IPS-NIHi7 (cell line): ENCODE measurements at regions not wholly inside any gene's neighbourhood (a gene's known extent, or its start where the extent isn't known, plus 50 kb on each side); places are given as distances from the start of the nearest gene placed in this dataset.
A peak's percentile ranks its signal among the peaks of the same experiment; 100 is the strongest.

ENCODE experiments used
- DNase-seq: peaks from one replicate; pipeline ENCODE4 v3.0.0; 2012; ENCODE audit warnings: mixed read lengths; ENCODE audit errors: extremely low spot score

DNA sequence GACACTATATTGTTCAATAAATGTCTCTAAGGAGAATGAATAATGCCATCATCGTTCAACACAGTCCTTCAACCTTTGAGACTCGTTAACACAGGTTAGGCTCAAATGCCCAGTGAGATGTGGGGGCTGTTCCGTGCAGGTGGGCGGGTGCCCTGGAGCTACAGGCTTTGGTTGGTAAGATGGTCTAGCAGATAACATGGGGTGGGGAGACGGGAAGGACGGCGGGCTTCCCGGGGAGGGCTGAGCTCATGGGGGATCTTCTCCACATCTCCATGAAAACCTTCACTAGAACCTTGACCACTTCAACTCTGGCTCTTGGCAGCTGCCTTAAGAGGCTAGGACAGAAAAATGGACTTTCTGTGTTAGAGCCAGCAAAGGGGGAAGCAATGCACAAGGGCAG lies 134.1 kb upstream of the TCERG1L start:
- DNase-seq, result no peak

GRCh38 chr10:131446171-131446570 lies 134.7 kb upstream of the TCERG1L start:
- DNase-seq, result no peak

GRCh38 chr10:131448171-131448570 lies 136.7 kb upstream of the TCERG1L start:
- no peak for DNase-seq

GRCh38 chr10:131448883-131449282 lies 137.4 kb upstream of the TCERG1L start:
- no peak for DNase-seq

- no peak for DNase-seq
These were observed 138.8 kb upstream of the TCERG1L start for GRCh38 chr10:131450216-131450765.

GRCh38 chr10:131451407-131452015 lies 140.0 kb upstream of the TCERG1L start:
- DNase-seq, result no peak

- peak; percentile 69 for DNase-seq
These were observed 141.6 kb upstream of the TCERG1L start for GRCh38 chr10:131452926-131453720.

DNA sequence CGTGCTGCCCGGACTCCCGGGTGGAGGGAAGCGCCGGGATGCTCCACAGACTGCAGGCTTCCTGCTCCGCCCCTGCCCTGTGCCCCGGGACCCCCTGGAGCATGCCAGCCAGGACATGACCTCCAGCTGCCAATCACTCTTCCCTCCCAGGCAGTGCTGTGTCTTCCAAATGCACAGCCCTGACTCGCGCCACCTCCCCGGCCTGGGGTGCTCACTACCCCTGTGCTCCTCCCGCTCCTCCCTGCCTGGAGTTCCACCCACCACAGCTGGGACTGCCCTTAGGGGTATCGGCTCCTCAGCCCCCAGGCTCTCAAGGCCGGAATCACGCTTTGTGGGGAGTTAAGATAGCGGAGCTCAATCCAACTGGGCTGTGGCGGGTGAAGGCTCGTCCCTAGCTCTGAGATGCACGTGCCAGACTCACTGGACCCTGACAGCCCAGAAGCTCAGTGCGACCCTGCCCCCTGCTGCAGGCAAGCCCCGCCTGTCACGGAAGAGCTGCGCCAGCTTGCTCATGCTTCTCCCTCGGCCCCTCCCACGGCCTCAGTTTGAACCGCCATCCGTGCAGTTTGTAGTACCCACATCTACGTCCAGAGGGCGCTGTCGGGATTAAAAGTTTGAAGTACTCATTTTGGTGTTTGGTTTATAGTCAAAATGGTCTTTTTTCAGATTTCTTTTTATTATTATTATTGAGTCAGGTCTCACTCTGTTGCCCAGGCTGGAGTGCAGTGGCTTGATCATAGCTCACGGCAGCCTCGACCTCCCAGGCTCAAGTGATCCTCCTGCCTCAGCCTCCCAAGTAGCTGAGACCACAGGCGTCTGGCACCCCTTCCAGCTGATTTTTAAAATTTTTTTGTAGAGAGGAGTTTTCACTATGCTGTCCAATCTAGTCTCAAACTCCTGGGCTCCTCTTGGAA lies 142.5 kb upstream of the TCERG1L start:
- peak; percentile 77 for DNase-seq

- no peak for DNase-seq
These were observed 144.9 kb upstream of the TCERG1L start for GRCh38 chr10:131456411-131456810.

DNA sequence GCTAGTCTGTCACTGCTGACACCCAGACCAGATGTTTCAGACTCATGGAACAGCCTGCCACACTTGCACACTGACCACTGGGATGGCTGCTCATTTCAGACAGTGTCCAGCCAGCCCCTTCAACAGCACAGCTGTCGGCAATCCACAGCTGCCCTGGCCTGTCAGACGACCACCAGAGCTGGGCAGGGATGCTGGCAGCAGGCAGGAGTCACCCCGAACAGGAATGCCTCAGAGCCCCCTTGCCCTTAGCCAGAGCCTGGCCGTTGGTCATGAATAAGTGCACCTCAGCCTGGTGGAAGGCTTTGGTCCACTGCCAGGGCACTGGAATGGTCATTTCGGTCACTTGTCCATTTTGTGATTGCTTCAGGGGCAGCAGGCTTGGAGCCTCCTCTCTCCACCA lies 149.6 kb upstream of the TCERG1L start:
- DNase-seq, result no peak

- DNase-seq, result no peak
These were observed 153.3 kb upstream of the TCERG1L start for GRCh38 chr10:131464789-131465188.

- DNase-seq, result no peak
These were observed 158.0 kb upstream of the TCERG1L start for GRCh38 chr10:131469551-131469950.

- no peak for DNase-seq
These were observed 162.1 kb upstream of the TCERG1L start for GRCh38 chr10:131473645-131474044.

DNA sequence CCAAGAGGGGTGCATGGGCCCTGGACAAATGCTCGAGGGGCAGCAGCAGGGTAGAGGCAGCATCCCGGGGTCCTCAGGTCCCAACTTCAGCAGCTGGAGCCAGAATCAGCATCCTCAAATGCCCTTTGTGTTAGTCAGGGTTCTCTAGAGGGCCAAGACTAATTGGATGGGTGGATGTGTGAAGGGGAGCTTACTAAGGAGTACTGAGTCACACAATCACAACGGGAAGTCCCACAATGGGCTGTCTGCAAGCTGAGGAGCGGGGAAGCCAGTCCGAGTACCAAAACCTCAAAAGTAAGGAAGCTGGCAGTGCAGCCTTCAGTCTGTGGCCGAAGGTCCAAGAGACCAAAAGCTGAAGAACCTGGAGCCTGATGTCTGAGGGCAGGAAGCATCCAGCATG lies 162.9 kb upstream of the TCERG1L start:
- DNase-seq, result no peak

DNA sequence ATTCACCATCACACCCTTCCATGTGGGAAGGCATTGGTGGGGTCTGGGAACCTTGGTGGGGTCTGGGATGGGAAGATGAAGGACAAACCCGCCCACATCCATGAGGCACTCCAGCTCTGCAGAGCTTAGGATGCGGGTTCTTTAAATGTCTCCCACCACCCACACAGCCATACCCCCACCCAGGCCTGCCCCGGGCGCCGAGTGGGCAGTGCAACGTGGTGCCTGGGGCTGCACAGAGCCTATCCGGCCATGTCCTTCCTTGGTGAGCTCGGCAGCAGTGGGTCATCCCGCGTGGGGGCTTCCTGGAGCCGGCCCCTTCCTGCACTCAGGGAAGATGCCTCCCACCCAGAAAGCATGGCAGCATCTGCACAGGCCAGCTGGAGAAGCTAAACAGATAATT lies 163.5 kb upstream of the TCERG1L start:
- no peak for DNase-seq

DNA sequence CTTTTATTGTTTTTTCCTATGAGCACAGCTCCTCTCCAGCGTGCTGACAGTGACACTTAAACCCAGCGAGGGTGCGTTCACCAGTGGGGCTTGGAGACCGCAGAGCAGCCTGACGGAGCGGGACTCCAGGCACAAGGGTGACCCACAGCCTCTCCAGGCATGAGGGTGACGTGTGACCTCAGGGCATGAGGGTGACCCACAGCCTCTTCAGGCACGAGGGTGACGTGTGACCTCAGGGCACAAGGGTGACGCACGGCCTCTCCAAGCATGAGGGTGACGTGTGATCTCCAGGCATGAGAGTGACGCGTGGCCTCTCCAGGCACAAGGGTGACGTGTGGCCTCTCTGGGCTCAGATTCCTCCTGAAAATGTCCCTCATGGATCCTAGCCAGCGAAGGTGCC lies 164.3 kb upstream of the TCERG1L start:
- no peak for DNase-seq

GRCh38 chr10:131477457-131478121 lies 166.1 kb upstream of the TCERG1L start:
- no peak for DNase-seq

- no peak for DNase-seq
These were observed 167.0 kb upstream of the TCERG1L start for GRCh38 chr10:131478377-131478989.

DNA sequence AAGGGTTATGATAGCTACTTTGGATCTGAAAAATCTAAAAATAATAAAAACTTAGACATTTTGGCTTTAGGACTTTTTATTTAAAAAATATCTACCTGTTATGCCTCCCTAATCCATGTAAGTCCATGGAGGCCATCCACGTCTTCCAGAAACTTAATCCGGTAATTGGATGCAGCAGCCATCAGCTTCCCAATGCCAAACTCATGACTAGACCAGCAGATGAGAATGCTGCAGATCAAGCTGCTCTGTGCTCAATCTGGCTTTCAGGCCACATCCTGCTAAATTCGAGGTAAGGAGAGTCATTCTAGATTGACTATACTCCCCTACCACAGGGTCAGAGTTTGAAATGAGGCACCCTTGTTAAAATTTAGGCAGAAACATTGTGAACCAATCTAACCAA lies 168.5 kb upstream of the TCERG1L start:
- DNase-seq, result no peak

DNA sequence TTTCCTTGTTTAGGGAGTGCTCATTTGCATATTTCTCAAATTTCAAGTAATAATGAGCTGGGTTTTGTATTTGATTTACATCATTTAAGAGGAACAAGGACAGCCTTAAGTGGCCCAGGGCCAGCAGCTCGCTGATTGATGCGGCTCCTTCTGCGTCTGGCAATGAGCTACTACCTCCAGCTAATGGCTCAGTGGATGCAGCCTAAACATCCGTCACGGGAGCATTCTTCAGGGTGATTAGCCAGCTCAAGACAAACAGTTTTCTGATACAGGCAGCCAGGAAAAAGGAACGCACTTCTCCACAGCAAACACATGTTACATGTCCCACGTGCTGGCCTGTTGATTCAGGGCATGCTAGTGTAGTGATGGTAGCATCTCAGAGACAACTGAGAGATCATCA lies 169.3 kb upstream of the TCERG1L start:
- DNase-seq, result no peak

DNA sequence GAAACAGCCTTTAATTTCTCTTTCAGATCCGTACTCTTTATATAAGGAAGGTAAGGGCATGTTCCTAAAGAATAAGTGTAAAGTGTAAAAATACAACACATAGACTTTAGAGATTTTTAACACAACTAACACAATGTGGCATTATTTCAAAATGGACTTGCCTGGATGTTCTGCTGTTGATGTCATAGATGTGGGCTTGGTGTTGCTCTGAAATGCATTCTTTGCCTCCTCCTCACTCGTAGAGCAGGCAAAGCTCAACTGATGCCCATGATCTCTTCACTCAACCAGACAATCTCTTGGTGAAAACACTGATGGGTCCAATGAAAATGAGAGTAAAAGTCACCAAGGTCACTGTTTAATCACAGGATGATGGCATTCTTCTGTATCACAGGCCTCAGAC lies 174.2 kb upstream of the TCERG1L start:
- DNase-seq, result no peak
